HUES64 (cell line): ENCODE measurements at regions not wholly inside any gene's neighbourhood (a gene's known extent, or its start where the extent isn't known, plus 50 kb on each side); places are given as distances from the start of the nearest gene placed in this dataset.

Source experiments
- H3K27ac ChIP-seq: 2 replicates; pipeline ENCODE4 v1.7.0; 2013; ENCODE audit warnings: low read depth, low read length, inconsistent platforms
- H3K27me3 ChIP-seq: 2 replicates; pipeline ENCODE4 v1.6.1; 2013; ENCODE audit warnings: mild to moderate bottlenecking, low read length; ENCODE audit not compliant: insufficient read depth
- H3K36me3 ChIP-seq: 2 replicates; pipeline ENCODE4 v1.6.1; 2013; ENCODE audit warnings: mild to moderate bottlenecking, low read length; ENCODE audit not compliant: insufficient read depth
- H3K4me1 ChIP-seq: 2 replicates; pipeline ENCODE4 v1.6.1; 2013; ENCODE audit warnings: mild to moderate bottlenecking, low read length, moderate library complexity; ENCODE audit not compliant: insufficient read depth
- H3K4me3 ChIP-seq: 2 replicates; pipeline ENCODE4 v1.5.1; 2013; ENCODE audit warnings: mild to moderate bottlenecking, low read length, moderate library complexity
- H3K9ac ChIP-seq: 2 replicates; pipeline ENCODE4 v1.6.1; 2013; ENCODE audit warnings: mild to moderate bottlenecking, low read depth, low read length
- H3K9me3 ChIP-seq: 2 replicates; pipeline ENCODE4 v1.6.1; 2013; ENCODE audit warnings: low read depth, low read length; ENCODE audit not compliant: insufficient read depth
- WGBS: fragments of 150-250, 120-280 bp; methylation state at CpG from one replicate; pipeline ENCODE4 v1.1.7; 2013; ENCODE audit warnings: missing lambda C conversion rate; 5-methylcytosine and 5-hydroxymethylcytosine counted together

- H3K27ac ChIP-seq: no peak overlapping the region
- WGBS: 90% methylated on average over 3 of the region's 3 CpGs
- no peaks in the 10 kb centered on the region for H3K36me3 ChIP-seq
- no peaks in the 10 kb centered on the region for H3K27me3 ChIP-seq
- no peak overlapping the region for H3K9ac ChIP-seq
- no peaks in the 10 kb centered on the region for H3K4me1 ChIP-seq
- no peaks in the 10 kb centered on the region for H3K9me3 ChIP-seq
- H3K4me3 ChIP-seq: no peak overlapping the region
These were observed 713.0 kb upstream of the LRRC4C start for GRCh38 chr11:42172441-42172840.

- Histone ChIP-seq H3K27me3 (no peaks in the 10 kb centered on the region), H3K4me1 (no peaks in the 10 kb centered on the region), H3K4me3 (no peak overlapping the region), H3K9ac (no peak overlapping the region), H3K36me3 (no peaks in the 10 kb centered on the region), H3K9me3 (no peaks in the 10 kb centered on the region), H3K27ac (no peak overlapping the region)
- WGBS: no CpG with 5 or more reads among the region's 1 CpG
These were observed 715.8 kb upstream of the LRRC4C start for GRCh38 chr11:42175203-42175602.

- Histone ChIP-seq H3K4me1 (no peaks in the 10 kb centered on the region), H3K9me3 (no peaks in the 10 kb centered on the region), H3K27ac (no peak overlapping the region), H3K4me3 (no peak overlapping the region), H3K36me3 (no peaks in the 10 kb centered on the region), H3K9ac (no peak overlapping the region), H3K27me3 (no peaks in the 10 kb centered on the region)
- 100% methylated on average over 1 of the region's 2 CpGs for WGBS
These were observed 719.8 kb upstream of the LRRC4C start for GRCh38 chr11:42179216-42179615.

- H3K9me3 ChIP-seq: peaks cover 5% of the 10 kb centered on the region; the same call in 1 of the 2 replicates
- WGBS: 70% methylated on average over 3 of the region's 3 CpGs
- no peaks in the 10 kb centered on the region for H3K27me3 ChIP-seq
These were observed 736.0 kb upstream of the LRRC4C start for GRCh38 chr11:42195289-42196013.

GRCh38 chr11:42200311-42200710, 740.9 kb upstream of the LRRC4C start:
- H3K36me3 ChIP-seq: no peaks in the 10 kb centered on the region
- 95% methylated on average over 6 of the region's 6 CpGs for WGBS
- no peak overlapping the region for H3K27ac ChIP-seq

More at GRCh38 chr11:42195289-42196013, 736.0 kb upstream of the LRRC4C start:
- no peak overlapping the region for H3K4me3 ChIP-seq
- H3K4me1 ChIP-seq: no peaks in the 10 kb centered on the region
- H3K9ac ChIP-seq: no peak overlapping the region
- H3K27ac ChIP-seq: no peak overlapping the region
- H3K36me3 ChIP-seq: no peaks in the 10 kb centered on the region

GRCh38 chr11:42201603-42202148, 742.2 kb upstream of the LRRC4C start:
- no peak overlapping the region for H3K27ac ChIP-seq
- H3K36me3 ChIP-seq: no peaks in the 10 kb centered on the region
- WGBS: 83% methylated on average over 6 of the region's 6 CpGs
- peaks cover 4% of the 10 kb centered on the region; the same call in 1 of the 2 replicates for H3K9me3 ChIP-seq
- H3K4me3 ChIP-seq: no peak overlapping the region
- no peak overlapping the region for H3K9ac ChIP-seq
- no peaks in the 10 kb centered on the region for H3K27me3 ChIP-seq
- H3K4me1 ChIP-seq: no peaks in the 10 kb centered on the region

More at GRCh38 chr11:42200311-42200710, 740.9 kb upstream of the LRRC4C start:
- Histone ChIP-seq H3K9me3 (peaks cover 6% of the 10 kb centered on the region; the same call in 1 of the 2 replicates), H3K27me3 (no peaks in the 10 kb centered on the region), H3K9ac (no peak overlapping the region), H3K4me3 (no peak overlapping the region), H3K4me1 (no peaks in the 10 kb centered on the region)

- H3K36me3 ChIP-seq: no peaks in the 10 kb centered on the region
- 0 out of 2 replicates have a peak, but pooled peaks cover under 1% of the 10 kb centered on the region for H3K9me3 ChIP-seq
- no peaks in the 10 kb centered on the region for H3K4me1 ChIP-seq
- H3K4me3 ChIP-seq: no peak overlapping the region
- H3K27ac ChIP-seq: no peak overlapping the region
- WGBS: 81% methylated on average over 1 of the region's 1 CpG
- no peak overlapping the region for H3K9ac ChIP-seq
- H3K27me3 ChIP-seq: no peaks in the 10 kb centered on the region
These were observed 746.1 kb upstream of the LRRC4C start for GRCh38 chr11:42205518-42205917.

- Histone ChIP-seq H3K4me1 (peaks cover 7% of the 10 kb centered on the region; the same call in 1 of the 2 replicates), H3K9ac (no peak overlapping the region), H3K27ac (no peak overlapping the region), H3K36me3 (no peaks in the 10 kb centered on the region), H3K27me3 (no peaks in the 10 kb centered on the region), H3K9me3 (no peaks in the 10 kb centered on the region), H3K4me3 (no peak overlapping the region)
These were observed 766.2 kb upstream of the LRRC4C start for GRCh38 chr11:42225664-42226063.

- 79% methylated on average over 3 of the region's 5 CpGs for WGBS
- Histone ChIP-seq H3K36me3 (no peaks in the 10 kb centered on the region), H3K27ac (no peak overlapping the region), H3K9me3 (no peaks in the 10 kb centered on the region), H3K9ac (no peak overlapping the region), H3K4me3 (no peak overlapping the region), H3K4me1 (peaks cover 48% of the 10 kb centered on the region), H3K27me3 (no peaks in the 10 kb centered on the region)
These were observed 773.2 kb upstream of the LRRC4C start for GRCh38 chr11:42232673-42233072.

- Histone ChIP-seq H3K9me3 (no peaks in the 10 kb centered on the region), H3K4me3 (no peak overlapping the region), H3K27me3 (no peaks in the 10 kb centered on the region), H3K4me1 (peaks cover 40% of the 10 kb centered on the region), H3K36me3 (no peaks in the 10 kb centered on the region), H3K27ac (peak overlapping the region; percentile 68; the same call in 1 of the 2 replicates), H3K9ac (no peak overlapping the region)
- WGBS: 83% methylated on average over 1 of the region's 1 CpG
These were observed 775.0 kb upstream of the LRRC4C start for GRCh38 chr11:42234451-42234951.

GRCh38 chr11:42237701-42238235, 778.3 kb upstream of the LRRC4C start:
- WGBS: 94% methylated on average over 2 of the region's 4 CpGs
- Histone ChIP-seq H3K36me3 (no peaks in the 10 kb centered on the region), H3K27ac (no peak overlapping the region), H3K9ac (no peak overlapping the region), H3K27me3 (no peaks in the 10 kb centered on the region), H3K9me3 (no peaks in the 10 kb centered on the region), H3K4me3 (no peak overlapping the region), H3K4me1 (peaks cover 28% of the 10 kb centered on the region)
